ENCODE measurements at regions not wholly inside any gene's neighbourhood (a gene's known extent, or its start where the extent isn't known, plus 50 kb on each side); places are given as distances from the start of the nearest gene placed in this dataset.

DNA sequence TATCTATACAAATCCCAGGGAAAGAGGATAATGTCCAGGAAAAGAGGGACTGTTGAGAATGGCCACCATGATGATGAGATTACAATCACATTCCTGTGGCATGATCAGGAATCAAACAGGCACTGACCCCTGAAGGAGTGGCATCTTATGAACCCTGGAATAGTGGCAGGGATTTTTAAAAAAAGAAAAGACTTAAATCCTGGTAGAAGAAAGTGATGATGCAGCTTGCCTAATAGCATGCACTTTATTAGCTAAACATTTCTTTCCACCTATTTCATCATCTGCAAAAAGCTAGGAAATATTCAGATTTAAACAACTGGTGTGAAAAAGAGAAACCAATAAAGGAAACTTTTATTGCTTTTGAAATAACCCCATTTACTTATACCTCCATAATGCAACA is 87.2 kb upstream of the FSHR start:
- H2BK15ac ChIP-seq (ENCODE audit: low read depth, low read length): no peak overlapping the region
- Mint-ChIP-seq H3K4me1 (0 out of 4 replicates have a peak, but pooled peaks cover 0 to 2% of the 10 kb centered on the region in 2 experiments), H3K4me3 (no peak overlapping the region), H3K36me3 (ENCODE audit: insufficient read depth in 1 of 3, low read depth in 3 of 3) (no peaks in the 10 kb centered on the region; a peak in 1 of 7 replicates), H3K27me3 (ENCODE audit: low read depth) (peaks cover 1% of the 10 kb centered on the region), H3K27ac (no peak overlapping the region), H3K9me3 (no peaks in the 10 kb centered on the region; a peak in 1 of 5 replicates)
- H2AFZ ChIP-seq (ENCODE audit: low read length): no peak overlapping the region
- H3K79me1 ChIP-seq (ENCODE audit: insufficient read depth, low read depth, low read length, poor library complexity, severe bottlenecking): no peaks in the 10 kb centered on the region
- H3K23me2 ChIP-seq (ENCODE audit: insufficient read length, low read depth, low read length, poor library complexity, severe bottlenecking): no peaks in the 10 kb centered on the region
- H4K20me1 ChIP-seq (ENCODE audit: control insufficient read depth, insufficient read depth, insufficient read length): no peaks in the 10 kb centered on the region
- no peak overlapping the region for H4K5ac ChIP-seq (ENCODE audit: insufficient read length, low read depth, low read length)
- no peak overlapping the region for H3K23ac ChIP-seq (ENCODE audit: insufficient read length, low read depth, low read length)
- no peak overlapping the region for H4K8ac ChIP-seq (replicated peaks; ENCODE audit: insufficient read length, low read depth, low read length)
- H3K9me3 ChIP-seq (ENCODE audit: control insufficient read depth, low read depth, low read length): no peaks in the 10 kb centered on the region
- no peak overlapping the region for H2BK20ac ChIP-seq (ENCODE audit: low read depth, low read length, poor library complexity, severe bottlenecking)
- no peak overlapping the region for H3T11ph ChIP-seq (ENCODE audit: low read length)
- H3K18ac ChIP-seq (ENCODE audit: insufficient read length, low read depth, low read length): no peak overlapping the region
- H2AK5ac ChIP-seq (ENCODE audit: insufficient read length, low read length): no peak overlapping the region
- no peak overlapping the region for H3K4me2 ChIP-seq (ENCODE audit: insufficient read depth, insufficient read length, low read length)
- TF ChIP-seq, protein P1, sequence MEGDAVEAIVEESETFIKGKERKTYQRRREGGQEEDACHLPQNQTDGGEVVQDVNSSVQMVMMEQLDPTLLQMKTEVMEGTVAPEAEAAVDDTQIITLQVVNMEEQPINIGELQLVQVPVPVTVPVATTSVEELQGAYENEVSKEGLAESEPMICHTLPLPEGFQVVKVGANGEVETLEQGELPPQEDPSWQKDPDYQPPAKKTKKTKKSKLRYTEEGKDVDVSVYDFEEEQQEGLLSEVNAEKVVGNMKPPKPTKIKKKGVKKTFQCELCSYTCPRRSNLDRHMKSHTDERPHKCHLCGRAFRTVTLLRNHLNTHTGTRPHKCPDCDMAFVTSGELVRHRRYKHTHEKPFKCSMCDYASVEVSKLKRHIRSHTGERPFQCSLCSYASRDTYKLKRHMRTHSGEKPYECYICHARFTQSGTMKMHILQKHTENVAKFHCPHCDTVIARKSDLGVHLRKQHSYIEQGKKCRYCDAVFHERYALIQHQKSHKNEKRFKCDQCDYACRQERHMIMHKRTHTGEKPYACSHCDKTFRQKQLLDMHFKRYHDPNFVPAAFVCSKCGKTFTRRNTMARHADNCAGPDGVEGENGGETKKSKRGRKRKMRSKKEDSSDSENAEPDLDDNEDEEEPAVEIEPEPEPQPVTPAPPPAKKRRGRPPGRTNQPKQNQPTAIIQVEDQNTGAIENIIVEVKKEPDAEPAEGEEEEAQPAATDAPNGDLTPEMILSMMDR (conservative IDR thresholded peaks at IDR 0.05): no peak
- H3K56ac ChIP-seq (ENCODE audit: insufficient read length, low read depth, low read length): no peak overlapping the region
- H3K9ac ChIP-seq (ENCODE audit: extremely low read depth, insufficient read length, low read length): no peak overlapping the region
- no peak overlapping the region for H4K91ac ChIP-seq (ENCODE audit: insufficient read length, low read depth, low read length)
- no peak overlapping the region for H2BK120ac ChIP-seq (ENCODE audit: low read depth, low read length, poor library complexity, severe bottlenecking)
- H3K4me1 ChIP-seq (ENCODE audit: insufficient read depth, low read length): no peaks in the 10 kb centered on the region
- H3K4ac ChIP-seq (ENCODE audit: low read depth, low read length): no peak overlapping the region
- H2BK12ac ChIP-seq (ENCODE audit: insufficient read length, low read depth, low read length): no peak overlapping the region
- H2BK5ac ChIP-seq (ENCODE audit: insufficient read length, low read length): no peak overlapping the region
- H3K27me3 ChIP-seq (ENCODE audit: insufficient read depth, low read length): no peaks in the 10 kb centered on the region
- no peak for DNase-seq
- no peaks in the 10 kb centered on the region for H3K79me2 ChIP-seq (ENCODE audit: insufficient read depth, low read length)
- H3K14ac ChIP-seq (ENCODE audit: insufficient read depth, low read length): no peak overlapping the region
- H3K27ac ChIP-seq (ENCODE audit: insufficient read length, low read depth, low read length): no peak overlapping the region
